Lower leg skin (tissue), 3 donors: ENCODE measurements at regions not wholly inside any gene's neighbourhood (a gene's known extent, or its start where the extent isn't known, plus 50 kb on each side); places are given as distances from the start of the nearest gene placed in this dataset.

Experiments
- CTCF ChIP-seq, 3 donors: fragments of 450-650 bp; IDR thresholded peaks; one replicate each; pipeline ENCODE4 v1.5.1; 2016; ENCODE audit warnings: antibody characterized with exemption in 3 of 3, mild to moderate bottlenecking in 3 of 3, moderate library complexity in 2 of 3
- POLR2A ChIP-seq, 2 donors: fragments of 450-650 bp; IDR thresholded peaks; one replicate each; pipeline ENCODE4 v1.6.1; 2016 to 2017; ENCODE audit warnings: antibody characterized with exemption in 2 of 2, mild to moderate bottlenecking in 1 of 2, moderate library complexity in 1 of 2

DNA sequence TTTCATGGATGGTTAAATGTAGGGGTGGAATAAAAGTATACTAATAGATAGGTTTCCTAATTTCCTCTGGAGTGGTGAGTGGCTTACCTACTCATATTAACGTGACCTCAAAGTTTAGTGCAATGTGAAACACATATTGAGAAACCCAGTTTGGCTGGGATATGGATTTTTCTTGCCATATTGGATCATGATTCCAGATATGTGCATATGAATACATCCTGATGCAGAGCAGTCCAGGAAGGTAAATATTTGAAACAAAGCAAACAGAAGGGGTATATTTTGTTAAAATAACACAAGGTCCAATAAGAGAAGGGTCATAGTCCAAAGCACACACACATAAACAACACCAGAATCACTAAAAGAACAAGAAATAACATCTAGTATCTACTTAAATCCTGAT lies 608.1 kb downstream of the PKHD1 start:
- TF ChIP-seq POLR2A (IDR thresholded peaks at IDR 0.05) (no peak), CTCF (IDR thresholded peaks at IDR 0.05) (no peak)
